Ovary (tissue), 3 donors: ENCODE measurements at regions not wholly inside any gene's neighbourhood (a gene's known extent, or its start where the extent isn't known, plus 50 kb on each side); places are given as distances from the start of the nearest gene placed in this dataset.

Source experiments
- CTCF ChIP-seq, 3 donors: fragments of 450-650 bp in 2 of 3; fragments of 200-600 bp in 1 of 3; IDR thresholded peaks; one replicate each; pipeline versions ENCODE4 v1.5.1 to v1.8.0; 2016 to 2022; ENCODE audit warnings: antibody characterized with exemption in 3 of 3, mild to moderate bottlenecking in 1 of 3
- EP300 ChIP-seq: sonication (generic); formaldehyde crosslinking; IDR thresholded peaks from one replicate; pipeline ENCODE4 v1.6.1; 2017; ENCODE audit warnings: antibody characterized with exemption
- donor health status: DM: no; HTN: no; CAD: no.

DNA sequence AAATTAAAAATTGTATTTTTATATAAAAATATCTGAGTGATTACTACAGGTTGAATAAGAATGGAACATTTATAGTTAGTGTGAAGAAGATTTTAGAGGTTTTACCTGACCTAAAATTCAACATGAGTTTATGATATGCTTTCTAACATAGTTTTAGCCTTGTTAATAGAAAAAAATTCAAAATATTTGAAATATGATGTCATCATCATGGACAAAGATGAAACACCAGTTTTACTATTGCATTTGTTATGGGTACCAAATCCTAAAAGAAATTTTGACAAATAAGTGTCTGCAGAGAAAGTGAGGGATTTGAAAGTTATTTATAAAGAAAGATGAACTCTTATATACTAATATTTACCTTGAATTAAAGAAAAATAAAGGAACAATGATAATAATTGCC, 479.7 kb downstream of the TBC1D32 start:
- no peak for TF ChIP-seq CTCF (IDR thresholded peaks at IDR 0.05)
- TF ChIP-seq EP300 = no peak
